ENCODE measurements at regions not wholly inside any gene's neighbourhood (a gene's known extent, or its start where the extent isn't known, plus 50 kb on each side); places are given as distances from the start of the nearest gene placed in this dataset.

DNA sequence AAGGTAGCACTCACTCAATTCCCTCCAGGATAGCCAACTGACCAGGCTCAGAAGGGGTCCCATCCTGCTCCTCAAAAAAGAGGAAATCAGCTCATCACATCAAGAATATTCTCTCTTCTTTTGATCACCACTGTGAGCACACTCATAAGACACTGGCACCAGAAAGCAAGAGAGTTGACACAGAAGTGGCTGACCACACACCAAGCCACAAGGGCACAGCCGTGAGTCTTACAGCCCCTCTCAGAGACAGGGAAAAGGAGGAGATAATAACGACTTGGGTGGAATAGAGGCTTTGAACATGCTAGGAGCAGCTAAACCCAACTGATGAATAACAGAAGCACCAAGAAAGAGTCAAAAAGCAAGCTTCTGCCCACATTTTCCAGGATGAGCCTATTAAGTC is 249.1 kb upstream of the PREP start:
- TF ChIP-seq POLR2A (IDR thresholded peaks at IDR 0.05; ENCODE audit: low read depth, low read length), result no peak
- no peak for TF ChIP-seq POLR2AphosphoS5 (IDR thresholded peaks at IDR 0.05; ENCODE audit: insufficient read depth, low read depth, low read length)
- TF ChIP-seq CTCF (IDR thresholded peaks at IDR 0.05; ENCODE audit: extremely low read depth in 1 of 2, insufficient read depth in 1 of 2, low read depth in 1 of 2, low read length in 2 of 2), result no peak
- TF ChIP-seq FOS (IDR thresholded peaks at IDR 0.05; ENCODE audit: borderline replicate concordance, insufficient read depth, low read length), result no peak
- no peak for TF ChIP-seq EZH2 (IDR thresholded peaks at IDR 0.05; ENCODE audit: borderline replicate concordance, low read depth, low read length, severe bottlenecking)
- TF ChIP-seq, protein P1, sequence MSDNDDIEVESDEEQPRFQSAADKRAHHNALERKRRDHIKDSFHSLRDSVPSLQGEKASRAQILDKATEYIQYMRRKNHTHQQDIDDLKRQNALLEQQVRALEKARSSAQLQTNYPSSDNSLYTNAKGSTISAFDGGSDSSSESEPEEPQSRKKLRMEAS (IDR thresholded peaks at IDR 0.05; ENCODE audit: insufficient read depth, insufficient read length), result no peak
- no peak for TF ChIP-seq GATA2 (IDR thresholded peaks at IDR 0.05; ENCODE audit: insufficient read depth, insufficient read length, low read depth, low read length)
- no peak for TF ChIP-seq MYC (IDR thresholded peaks at IDR 0.05; ENCODE audit: low read depth, low read length)
- no peak for TF ChIP-seq JUN (IDR thresholded peaks at IDR 0.05; ENCODE audit: borderline replicate concordance, insufficient read depth, insufficient read length, low read depth)
